ENCODE measurements at regions not wholly inside any gene's neighbourhood (a gene's known extent, or its start where the extent isn't known, plus 50 kb on each side); places are given as distances from the start of the nearest gene placed in this dataset.
"Not testable (repeated sequence)": the region's sequence is repeated elsewhere in the genome, so short reads cannot be mapped to it uniquely, and the experiment has no call there.

- DNase-seq = no peak
Observed at GRCh38 chr2:109721135-109721534, 73.0 kb upstream of the RGPD5 start.

- no peak for DNase-seq
Observed at GRCh38 chr2:109721626-109722025, 72.5 kb upstream of the RGPD5 start.

GRCh38 chr2:109722026-109722425, 72.1 kb upstream of the RGPD5 start:
- DNase-seq = no peak

GRCh38 chr2:109722640-109723039, 71.5 kb upstream of the RGPD5 start:
- not testable (repeated sequence) for DNase-seq

- DNase-seq = not testable (repeated sequence)
Observed at GRCh38 chr2:109723153-109723552, 71.0 kb upstream of the RGPD5 start.

DNA sequence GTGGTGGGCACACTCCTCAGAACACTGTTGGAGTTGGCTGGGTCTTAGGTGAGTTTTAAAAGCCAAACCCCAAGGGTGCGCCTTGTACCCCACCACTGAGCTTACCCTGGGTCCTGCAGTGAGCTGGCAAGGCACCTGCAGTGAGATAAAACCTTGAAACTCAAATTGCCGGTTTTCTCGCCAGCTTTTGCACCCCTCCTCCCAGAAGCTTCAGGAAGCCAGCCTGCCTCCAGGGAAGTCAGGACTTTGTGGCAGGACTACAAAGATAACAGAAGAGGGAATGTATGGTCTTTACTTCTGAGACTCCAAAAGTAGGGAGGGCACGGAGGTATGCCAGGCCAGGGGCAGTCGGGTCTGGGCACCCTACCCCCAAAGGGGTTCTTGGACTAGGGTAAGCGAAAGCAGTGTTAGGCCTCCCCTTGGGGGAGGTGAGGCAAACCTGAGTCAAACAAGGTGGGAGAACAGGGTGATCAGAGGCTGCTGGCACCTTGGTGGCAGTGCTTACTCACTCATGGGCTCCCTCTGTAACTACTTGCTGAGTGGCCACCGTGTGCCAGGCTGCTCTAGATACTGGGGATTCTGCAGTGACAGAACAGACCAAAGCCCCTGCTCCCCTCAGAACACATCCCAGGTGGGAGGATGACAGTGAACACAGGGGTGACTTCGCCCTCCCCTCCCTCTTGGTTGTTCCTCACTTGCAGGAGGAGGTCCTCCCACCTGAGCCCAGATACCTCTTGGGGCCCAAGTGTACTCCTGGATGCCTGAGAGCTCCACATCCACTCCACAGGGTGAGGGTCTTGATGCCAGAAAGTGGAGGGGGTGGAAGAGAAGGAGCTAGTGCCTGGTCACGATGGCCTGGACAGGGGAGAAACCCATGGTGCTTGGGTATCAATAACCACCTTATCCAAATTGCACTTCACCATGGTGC, 69.3 kb upstream of the RGPD5 start:
- DNase-seq = no peak

- no peak for DNase-seq
Observed at GRCh38 chr2:109726379-109727270, 67.5 kb upstream of the RGPD5 start.

DNA sequence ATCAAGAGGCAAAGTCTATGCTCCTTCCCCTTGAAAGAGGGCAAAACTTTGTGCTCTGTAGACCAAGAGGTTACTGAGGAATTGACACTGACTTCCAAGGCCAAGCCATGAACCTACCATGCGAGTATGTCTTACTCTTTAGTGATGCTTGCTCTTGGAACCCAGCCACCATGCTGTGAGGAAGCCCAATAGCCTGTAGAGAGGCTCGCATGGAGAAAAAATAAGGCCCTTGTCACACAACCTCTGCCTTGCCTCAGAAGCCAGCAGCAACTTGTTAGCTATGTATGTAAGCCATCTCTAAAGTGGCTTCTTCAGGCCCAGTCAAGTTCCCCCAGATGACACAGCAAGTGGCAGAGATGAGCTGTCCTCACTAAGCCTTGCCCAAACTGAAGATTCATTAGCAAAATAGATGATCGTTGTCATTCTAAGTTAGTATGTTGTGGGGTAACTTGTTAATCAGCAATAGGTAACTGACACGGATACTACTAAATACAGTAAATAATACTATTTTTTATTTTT, 66.1 kb upstream of the RGPD5 start:
- no peak for DNase-seq

GRCh38 chr2:109733746-109734145, 60.4 kb upstream of the RGPD5 start:
- not testable (repeated sequence) for DNase-seq

- peak; percentile 66 for DNase-seq
Observed at GRCh38 chr2:109736177-109736827, 57.8 kb upstream of the RGPD5 start.

Measured in EL (cell line).